NCI-H524 (cell line): ENCODE measurements at regions not wholly inside any gene's neighbourhood (a gene's known extent, or its start where the extent isn't known, plus 50 kb on each side); places are given as distances from the start of the nearest gene placed in this dataset.

Experiments
- DNase-seq, 2 experiments: peaks; one replicate each; lab custom pipeline; 2025; lab: John Stamatoyannopoulos, UW

DNA sequence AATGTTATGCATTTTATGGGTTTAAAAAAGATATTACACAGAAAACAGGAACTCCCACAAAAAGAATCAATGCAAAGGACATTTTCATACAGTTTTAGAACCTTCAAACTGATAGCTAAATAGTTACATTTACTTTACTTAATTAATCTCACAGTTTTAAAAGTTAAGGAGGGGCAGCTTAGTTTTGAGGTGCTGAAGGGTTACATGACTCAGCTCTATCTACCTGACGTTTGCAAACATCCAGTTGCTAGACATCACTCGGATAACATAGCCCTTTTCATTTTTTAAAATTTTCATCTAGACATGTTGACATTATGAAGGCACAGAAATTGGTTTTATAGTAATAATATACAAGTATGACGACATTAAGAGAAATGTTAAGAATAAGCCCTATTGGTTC lies 53.7 kb upstream of the HSD17B12 start:
- no peak for DNase-seq
